HT-29 (cell line): ENCODE measurements at regions not wholly inside any gene's neighbourhood (a gene's known extent, or its start where the extent isn't known, plus 50 kb on each side); places are given as distances from the start of the nearest gene placed in this dataset.
A peak's percentile ranks its signal among the peaks of the same experiment; 100 is the strongest.
"Not testable (repeated sequence)": the region's sequence is repeated elsewhere in the genome, so short reads cannot be mapped to it uniquely, and the experiment has no call there.

Source experiments
- DNase-seq: peaks from one replicate; pipeline ENCODE4 v3.0.0-alpha.2; 2015; ENCODE audit warnings: low spot score

GRCh38 chr3:89533275-89533674 lies 425.9 kb downstream of the EPHA3 start:
- no peak for DNase-seq

GRCh38 chr3:89554587-89554986 lies 447.2 kb downstream of the EPHA3 start:
- not testable (repeated sequence) for DNase-seq

GRCh38 chr3:89558711-89559110 lies 451.3 kb downstream of the EPHA3 start:
- DNase-seq: no peak

DNA sequence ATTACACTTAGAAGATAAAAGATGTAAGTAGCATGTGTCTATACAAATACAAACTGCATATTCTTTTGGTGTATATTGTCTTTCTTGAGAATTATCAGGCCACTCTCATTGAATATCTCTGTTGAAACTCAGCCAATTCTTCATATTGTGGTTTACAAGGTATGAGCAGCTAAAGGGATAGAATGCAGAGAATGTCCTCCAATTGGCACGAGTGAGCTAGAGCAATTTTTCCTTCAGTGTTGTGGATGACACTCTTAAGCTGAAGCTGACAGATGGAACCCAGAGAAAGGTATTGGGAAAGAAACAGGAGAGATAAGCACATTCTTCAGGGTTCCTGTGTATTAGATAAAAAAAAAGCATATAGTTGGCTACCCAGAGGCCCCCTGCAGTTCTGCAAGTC lies 453.1 kb downstream of the EPHA3 start:
- no peak for DNase-seq

GRCh38 chr3:89562373-89562772 lies 455.0 kb downstream of the EPHA3 start:
- peak; percentile 1 for DNase-seq

GRCh38 chr3:89565098-89565497 lies 457.7 kb downstream of the EPHA3 start:
- DNase-seq: no peak

DNA sequence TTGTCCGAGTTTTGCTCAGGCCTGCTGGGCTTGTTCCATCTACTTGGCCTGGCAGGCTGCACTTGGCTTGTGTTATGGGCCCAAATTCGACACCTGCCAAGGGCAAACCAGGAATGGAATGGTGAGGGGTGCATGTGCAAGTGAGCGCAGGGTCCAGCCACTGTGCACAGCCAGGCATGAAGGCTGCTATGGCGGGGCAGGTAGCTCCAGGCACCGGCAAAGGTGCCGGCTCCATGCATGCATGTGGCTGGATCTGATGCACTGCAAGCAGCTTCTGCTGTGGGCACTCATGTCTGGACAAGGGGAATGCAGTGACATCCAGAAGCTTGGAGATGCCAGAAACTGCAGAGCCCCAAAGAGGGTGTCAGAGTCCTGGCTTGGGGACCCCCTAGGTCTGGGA lies 463.0 kb downstream of the EPHA3 start:
- DNase-seq: no peak

GRCh38 chr3:89571298-89571697 lies 463.9 kb downstream of the EPHA3 start:
- DNase-seq: no peak

GRCh38 chr3:89571707-89572106 lies 464.3 kb downstream of the EPHA3 start:
- DNase-seq: no peak

DNA sequence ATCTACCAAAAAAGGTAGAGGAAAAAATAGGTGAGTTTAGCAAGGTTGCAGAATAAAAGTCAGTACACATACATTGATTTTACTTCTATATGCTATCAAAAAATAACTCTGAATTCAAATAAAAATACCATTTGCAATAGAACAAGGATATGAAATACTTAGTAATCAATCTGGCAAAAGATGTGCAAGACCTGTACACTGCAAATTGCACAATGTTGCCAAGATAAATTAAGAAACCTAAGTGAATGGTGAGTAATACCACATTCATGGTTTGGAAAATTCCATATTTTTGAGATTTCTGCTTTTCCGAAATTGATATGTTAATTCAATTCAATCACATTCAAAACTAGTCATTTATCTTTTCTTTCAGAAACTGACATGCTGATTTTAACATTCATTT lies 464.8 kb downstream of the EPHA3 start:
- DNase-seq: no peak

GRCh38 chr3:89576417-89576816 lies 469.0 kb downstream of the EPHA3 start:
- DNase-seq: no peak

GRCh38 chr3:89577637-89578530 lies 470.5 kb downstream of the EPHA3 start:
- DNase-seq: no peak

DNA sequence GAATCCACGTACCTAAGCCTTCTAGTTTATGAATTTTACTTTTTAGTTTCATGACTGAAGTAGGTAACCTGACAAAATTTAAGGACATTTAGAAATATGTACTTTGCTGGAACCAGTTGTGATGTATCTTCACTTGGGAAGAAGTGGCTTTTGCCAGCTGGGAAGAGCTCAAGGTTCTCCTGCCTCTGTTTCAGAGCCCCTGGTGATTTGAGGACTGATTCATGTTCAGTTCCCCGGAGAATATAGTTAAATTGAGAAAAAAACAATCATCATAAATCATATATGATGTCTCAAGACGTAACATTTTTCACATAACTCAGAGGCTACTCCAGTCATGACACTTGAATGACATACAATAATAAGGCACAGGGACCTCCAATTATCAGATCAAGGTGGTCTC lies 473.4 kb downstream of the EPHA3 start:
- no peak for DNase-seq

GRCh38 chr3:89584398-89584797 lies 477.0 kb downstream of the EPHA3 start:
- no peak for DNase-seq

DNA sequence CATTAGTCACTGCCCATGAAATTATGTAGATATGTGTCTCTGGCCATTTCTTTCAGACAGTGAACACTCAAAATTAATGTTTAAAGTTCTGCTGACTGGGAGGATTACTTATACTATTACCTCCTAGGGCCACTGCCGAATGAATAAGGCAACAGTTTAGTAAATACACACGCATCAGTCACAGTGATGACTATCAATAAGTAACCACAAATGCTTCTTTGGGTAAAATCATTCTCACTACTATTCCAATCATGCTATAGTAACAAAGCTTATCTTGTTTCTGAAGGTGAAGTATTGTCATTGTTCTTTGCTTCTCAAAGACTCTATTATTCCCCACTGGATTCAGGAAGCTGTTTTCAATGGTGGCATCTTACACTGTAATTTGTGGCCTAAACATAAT lies 478.8 kb downstream of the EPHA3 start:
- DNase-seq: no peak

- DNase-seq: no peak
These were observed 479.3 kb downstream of the EPHA3 start for GRCh38 chr3:89586676-89587075.

- no peak for DNase-seq
These were observed 498.7 kb downstream of the EPHA3 start for GRCh38 chr3:89606151-89606550.

- DNase-seq: no peak
These were observed 504.6 kb downstream of the EPHA3 start for GRCh38 chr3:89612027-89612426.

- DNase-seq: no peak
These were observed 505.8 kb downstream of the EPHA3 start for GRCh38 chr3:89613241-89613640.

- no peak for DNase-seq
These were observed 510.3 kb downstream of the EPHA3 start for GRCh38 chr3:89617706-89618105.

DNA sequence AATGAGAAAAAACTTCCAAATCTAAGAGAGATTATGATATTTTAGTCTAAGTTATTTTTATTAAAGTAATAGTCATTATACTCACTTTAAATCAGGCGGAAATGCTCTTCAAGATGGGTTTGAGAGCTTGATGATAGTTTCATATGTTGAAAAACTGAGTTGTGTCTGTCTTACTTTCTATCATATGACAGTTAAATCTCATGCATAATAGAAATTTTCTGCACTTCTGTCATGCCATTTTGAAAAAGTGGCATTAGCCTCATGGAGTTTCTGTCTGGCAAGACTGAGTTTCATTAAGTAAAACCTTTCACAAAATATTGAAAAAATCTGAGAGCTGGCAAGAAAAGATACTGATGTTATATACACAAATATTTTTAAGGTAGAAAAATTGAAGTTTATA lies 511.8 kb downstream of the EPHA3 start:
- no peak for DNase-seq

GRCh38 chr3:89622063-89622700 lies 514.8 kb downstream of the EPHA3 start:
- DNase-seq: no peak

- no peak for DNase-seq
These were observed 517.1 kb downstream of the EPHA3 start for GRCh38 chr3:89624494-89624893.
